HG02840 (cell line): ENCODE measurements at regions not wholly inside any gene's neighbourhood (a gene's known extent, or its start where the extent isn't known, plus 50 kb on each side); places are given as distances from the start of the nearest gene placed in this dataset.
"Not testable (repeated sequence)": the region's sequence is repeated elsewhere in the genome, so short reads cannot be mapped to it uniquely, and the experiment has no call there.

Source experiments
- ATAC-seq: cut with Tn5 transposase; IDR thresholded peaks from one replicate; pipeline ENCODE4 v1.9.1; 2021; ENCODE audit warnings: mild to moderate bottlenecking, moderate library complexity, moderate number of reproducible peaks; ENCODE audit not compliant: unreplicated experiment, low FRiP score

GRCh38 chr3:145266368-145266767 lies 894.6 kb downstream of the PLOD2 start:
- ATAC-seq = no peak

DNA sequence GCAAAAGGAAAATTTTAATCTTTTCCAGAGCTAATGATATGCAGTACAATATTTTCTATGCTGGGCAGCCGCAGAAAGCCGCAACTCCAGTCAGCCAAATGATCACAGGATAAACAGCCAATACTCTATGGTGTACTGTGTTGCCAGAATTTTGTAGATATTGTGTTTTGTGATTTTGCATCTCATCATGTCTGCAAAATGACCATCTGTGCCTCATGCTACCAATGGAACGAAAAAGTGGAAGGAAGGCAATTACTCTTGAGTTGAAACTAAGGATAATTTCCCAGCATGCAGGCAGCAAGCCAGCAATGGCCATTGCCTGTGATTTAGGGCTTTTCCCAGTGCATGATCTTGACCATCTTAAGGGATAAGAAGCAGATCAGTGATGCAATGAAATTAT lies 891.9 kb downstream of the PLOD2 start:
- no peak for ATAC-seq

DNA sequence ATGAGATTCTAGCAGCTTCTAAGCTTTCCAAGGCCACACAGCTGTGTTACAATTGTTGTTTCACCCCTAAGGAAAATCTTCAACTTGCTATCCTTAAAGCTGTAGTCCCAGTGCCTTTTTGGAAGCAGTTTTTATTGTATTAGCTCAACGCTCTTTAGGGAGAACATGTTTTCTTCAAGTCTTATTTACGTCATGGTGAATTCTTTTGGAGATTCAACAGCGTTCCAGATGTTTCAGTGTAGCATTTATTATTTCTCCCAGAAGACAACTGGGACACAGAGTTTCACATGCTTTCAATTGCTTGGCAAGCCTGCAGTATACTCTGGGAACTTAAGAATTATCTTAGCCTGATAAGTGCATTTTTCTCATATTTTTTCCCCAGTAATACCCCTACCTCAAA lies 888.3 kb downstream of the PLOD2 start:
- no peak for ATAC-seq

- ATAC-seq = no peak
Measured at GRCh38 chr3:145282505-145282904, 878.5 kb downstream of the PLOD2 start.

DNA sequence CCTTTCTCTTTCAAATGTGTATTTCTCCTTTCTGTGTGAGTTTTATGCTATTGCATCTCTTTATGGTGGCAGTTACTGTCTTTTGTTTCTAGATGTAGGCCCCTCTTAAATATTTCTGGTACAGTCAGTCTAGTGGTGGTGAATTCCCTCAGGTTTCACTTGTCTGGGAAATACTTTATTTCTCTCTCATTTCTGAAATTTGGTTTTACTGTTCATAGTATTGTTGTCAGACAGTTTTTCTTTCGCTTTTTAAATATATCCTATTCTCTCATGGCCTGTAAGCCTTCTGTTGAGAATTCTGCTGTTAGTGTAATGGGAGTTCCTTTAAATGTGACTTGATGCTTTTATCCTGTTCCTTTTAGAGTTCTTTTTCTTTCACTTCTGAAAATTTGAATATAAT lies 874.0 kb downstream of the PLOD2 start:
- ATAC-seq = no peak

DNA sequence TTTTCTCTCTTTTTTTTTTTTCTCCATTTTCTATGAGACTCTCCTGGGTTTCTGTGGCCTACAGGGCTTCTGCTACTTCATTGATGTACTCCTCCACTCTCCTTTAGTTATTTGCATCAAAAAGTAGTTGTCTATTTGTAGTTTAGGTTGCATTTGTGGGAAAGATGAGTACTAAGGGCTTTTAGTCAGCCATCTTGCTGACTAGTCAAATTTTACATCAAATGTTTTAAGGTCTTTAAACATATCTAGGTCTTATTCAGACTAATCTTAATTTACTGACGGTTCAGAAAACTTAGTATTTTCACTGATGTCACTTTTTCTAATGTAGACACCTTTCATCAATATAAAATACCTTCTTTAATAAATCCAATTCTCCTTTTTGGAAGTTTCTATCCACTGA lies 871.0 kb downstream of the PLOD2 start:
- no peak for ATAC-seq

DNA sequence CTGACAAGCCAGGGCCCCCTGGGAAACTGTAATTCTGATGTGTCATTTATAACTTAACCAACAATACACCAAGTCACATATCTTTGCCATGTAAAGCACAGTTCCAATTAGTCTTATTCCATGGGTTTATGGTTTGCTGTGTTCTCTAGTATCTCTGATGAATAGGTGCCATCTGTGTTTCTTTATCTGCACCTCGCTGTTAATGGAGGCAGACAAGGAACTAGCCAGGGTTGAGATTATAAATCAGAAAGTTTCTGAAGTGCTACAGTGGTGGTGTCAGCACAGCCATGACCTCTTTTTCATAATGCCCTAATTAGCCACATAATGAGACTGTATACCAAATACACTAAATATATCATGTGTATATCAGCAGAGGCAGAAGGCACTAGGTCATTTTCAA lies 866.4 kb downstream of the PLOD2 start:
- ATAC-seq = no peak

DNA sequence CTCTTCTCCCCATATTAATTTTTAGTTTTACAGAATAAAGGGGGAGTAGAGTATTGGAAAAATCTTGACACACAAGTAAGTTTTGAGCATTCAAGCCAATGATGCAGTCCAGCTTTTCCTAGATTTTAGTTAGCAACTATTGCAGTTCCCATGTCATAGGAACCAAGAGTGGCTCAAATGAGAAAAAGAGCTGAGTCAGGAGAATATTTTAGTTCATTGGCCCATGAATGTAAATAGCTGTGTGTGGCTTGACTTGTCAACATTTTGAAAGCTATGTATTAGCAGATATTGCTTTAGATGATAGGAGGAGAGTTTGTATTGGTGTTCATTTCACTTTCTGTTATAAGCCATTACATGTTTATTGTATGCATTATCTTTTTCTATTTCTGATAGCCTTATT lies 853.7 kb downstream of the PLOD2 start:
- ATAC-seq = no peak

DNA sequence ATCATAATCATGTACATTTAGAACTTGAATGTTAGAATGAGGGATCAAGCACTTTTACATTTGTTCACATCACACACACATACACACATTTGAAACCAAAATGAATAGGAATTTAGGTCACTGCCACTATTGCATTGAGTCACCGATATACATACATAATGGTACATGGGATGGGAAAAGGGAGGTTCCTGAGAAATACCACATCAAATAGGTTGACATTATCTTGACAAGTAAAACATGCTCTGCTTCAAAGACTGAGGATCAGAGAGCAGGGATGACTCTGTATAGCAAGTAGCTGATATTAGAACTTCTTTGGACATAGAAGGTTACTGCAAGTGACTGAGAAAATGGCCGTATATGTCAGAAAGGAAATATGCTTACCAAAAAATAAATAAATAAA lies 847.2 kb downstream of the PLOD2 start:
- no peak for ATAC-seq

DNA sequence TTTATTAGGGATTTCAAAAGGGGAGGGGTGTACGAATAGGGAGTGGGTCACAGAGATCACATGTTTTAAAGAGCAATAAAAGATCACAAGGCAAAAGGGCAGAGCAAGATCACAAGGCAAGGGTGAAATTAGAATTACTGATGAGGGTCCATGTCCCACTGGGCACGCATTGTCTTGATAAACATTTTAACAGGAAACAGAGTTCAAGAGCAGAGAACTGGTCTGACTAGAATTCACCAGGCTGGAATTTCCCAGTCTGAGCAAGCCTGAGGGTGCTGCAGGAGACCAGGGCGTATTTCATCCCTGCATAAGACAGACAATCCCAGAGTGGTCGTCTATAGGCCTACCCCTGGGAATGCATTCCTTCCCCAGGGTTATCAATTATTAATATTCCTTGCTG lies 844.7 kb downstream of the PLOD2 start:
- not testable (repeated sequence) for ATAC-seq

GRCh38 chr3:145326666-145327065 lies 834.3 kb downstream of the PLOD2 start:
- ATAC-seq = no peak

- not testable (repeated sequence) for ATAC-seq
Measured at GRCh38 chr3:145333427-145333826, 827.6 kb downstream of the PLOD2 start.

DNA sequence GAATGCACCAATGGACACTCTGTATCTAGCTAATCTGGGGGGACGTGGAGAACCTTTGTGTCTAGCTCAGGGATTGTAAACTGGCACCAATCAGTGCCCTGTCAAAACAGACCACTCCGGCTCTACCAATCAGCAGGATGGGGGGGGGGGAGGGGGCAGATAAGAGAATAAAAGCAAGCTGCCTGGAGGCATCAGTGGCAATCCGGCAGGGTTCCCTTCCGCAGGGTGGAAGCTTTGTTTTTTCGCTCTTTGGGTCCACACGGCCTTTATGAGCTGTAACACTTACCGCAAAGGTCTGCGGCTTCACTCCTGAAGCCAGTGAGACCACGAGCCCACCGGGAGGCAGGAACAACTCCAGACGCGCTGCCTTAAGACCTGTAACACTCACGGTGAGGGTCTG lies 827.1 kb downstream of the PLOD2 start:
- ATAC-seq = no peak

- ATAC-seq = no peak
Measured at GRCh38 chr3:145355206-145355605, 805.8 kb downstream of the PLOD2 start.

- ATAC-seq = no peak
Measured at GRCh38 chr3:145357453-145357852, 803.5 kb downstream of the PLOD2 start.

DNA sequence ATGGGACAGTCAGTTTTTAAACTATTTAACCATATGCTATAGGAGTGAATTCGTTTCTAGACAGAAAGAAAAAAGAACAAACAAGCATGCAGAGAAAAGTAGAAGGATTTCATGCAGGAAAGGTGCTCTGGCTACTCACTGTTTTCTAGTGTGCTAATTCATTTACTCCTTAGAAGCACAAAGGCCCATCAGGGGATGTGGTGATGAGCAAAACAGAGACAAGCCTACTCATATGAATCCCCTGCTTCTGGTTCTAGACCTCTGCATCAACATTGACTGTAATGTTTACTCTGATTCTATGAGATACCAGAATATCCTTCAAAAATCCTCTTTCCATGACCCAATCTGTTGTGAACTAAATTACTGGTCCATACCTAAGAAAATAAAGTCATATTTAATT lies 801.9 kb downstream of the PLOD2 start:
- ATAC-seq = no peak

DNA sequence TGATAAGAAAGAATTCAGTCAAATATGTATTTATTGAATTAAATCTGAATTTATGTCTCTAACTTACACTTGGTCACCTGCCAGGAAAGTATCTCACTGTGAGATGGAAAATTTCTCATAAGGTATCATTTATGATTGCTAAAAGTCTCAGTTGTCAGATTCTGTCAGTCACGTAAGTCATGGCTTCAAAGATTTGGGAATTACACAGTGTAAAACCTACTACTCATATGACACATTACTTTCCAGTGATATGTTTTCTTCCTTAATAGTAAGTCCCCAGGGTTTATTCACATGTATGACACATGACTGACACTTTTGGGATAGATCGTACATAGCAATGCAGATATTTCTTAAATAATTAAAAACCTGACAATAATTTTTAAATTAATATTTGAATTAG lies 792.2 kb downstream of the PLOD2 start:
- ATAC-seq = no peak

DNA sequence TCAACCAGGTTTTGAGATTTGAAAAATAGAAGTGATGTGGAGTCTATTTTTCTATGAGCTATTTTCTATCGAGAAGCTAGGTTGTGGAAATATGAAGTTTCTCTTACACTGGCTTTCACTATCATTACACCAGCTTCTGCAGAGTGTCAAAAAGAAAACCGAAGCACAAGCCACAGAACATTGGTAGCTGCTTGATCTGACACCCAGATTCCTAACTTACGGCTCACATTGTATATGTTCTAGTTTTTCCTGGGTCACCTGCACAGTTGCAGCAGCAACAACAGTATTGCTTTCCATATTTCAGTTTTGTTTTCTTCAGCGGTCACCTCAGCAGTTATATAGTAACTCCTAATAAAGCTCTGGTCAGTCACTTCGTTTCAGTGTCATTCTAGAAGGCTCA lies 790.1 kb downstream of the PLOD2 start:
- ATAC-seq = no peak

DNA sequence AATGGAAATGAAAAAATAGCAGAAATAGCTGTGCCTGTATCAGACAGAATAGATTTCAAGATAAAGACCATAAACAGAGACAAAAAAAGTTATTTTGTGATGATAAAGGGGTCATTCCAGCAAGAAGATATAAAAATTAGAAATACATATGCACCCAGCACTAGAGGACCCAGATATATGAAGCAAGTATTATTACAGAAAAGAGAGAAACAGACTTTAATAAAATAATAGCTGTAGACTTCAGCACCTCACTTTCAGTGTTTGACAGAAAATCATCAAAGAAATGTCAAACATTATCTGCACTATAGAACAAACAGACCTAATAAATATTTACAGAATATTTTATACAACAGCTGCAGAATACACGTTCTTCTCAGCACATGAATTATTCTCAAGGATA lies 783.7 kb downstream of the PLOD2 start:
- ATAC-seq = no peak

- no peak for ATAC-seq
Measured at GRCh38 chr3:145383416-145383815, 777.6 kb downstream of the PLOD2 start.

DNA sequence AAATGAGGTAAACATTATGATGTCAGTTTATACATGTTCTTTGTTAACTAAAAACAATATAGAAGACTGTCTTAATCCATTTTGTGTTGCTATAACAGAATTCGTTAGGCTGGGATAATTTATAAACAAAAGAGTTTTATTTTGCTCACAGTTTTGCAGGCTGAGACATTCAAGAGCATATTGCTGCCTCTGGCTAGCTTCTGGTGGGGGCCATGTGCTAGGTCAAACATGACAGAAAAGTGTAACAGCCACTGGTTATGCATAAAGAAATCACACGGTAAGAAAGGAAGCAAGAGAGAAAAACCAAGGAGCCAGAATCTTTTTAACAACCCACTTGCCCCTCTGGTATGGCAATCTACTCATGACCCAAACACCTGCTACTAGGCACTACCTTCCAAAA lies 776.7 kb downstream of the PLOD2 start:
- ATAC-seq = no peak

DNA sequence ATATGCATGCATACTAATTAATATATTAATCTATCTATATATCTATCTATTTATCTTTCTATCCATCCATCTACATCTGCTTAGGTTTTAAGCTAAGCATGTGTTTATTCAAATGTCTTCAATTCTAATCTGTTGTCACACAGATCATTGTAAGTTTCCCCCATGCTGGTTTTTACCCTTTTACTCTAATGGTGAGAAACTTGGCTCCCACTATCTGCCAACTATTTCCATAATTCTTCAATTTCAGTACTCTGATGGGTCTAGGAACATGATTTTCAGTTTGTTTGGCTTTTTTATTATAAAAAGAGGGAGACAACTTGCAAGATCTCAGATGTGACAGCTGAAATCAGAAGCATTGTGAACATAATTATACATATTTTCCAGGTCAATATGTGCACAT lies 773.8 kb downstream of the PLOD2 start:
- ATAC-seq = no peak

GRCh38 chr3:145395421-145395820 lies 765.6 kb downstream of the PLOD2 start:
- no peak for ATAC-seq

GRCh38 chr3:145411605-145412004 lies 749.4 kb downstream of the PLOD2 start:
- ATAC-seq = no peak
